H1 (cell line): ENCODE measurements at regions not wholly inside any gene's neighbourhood (a gene's known extent, or its start where the extent isn't known, plus 50 kb on each side); places are given as distances from the start of the nearest gene placed in this dataset.
"Not testable (repeated sequence)": the region's sequence is repeated elsewhere in the genome, so short reads cannot be mapped to it uniquely, and the experiment has no call there.

Experiments
- CTCF ChIA-PET: fragments of 300-600 bp; sonication (Branson Sonifier 250); formaldehyde crosslinking; loops from one replicate; lab custom pipeline; 2021; ENCODE audit not compliant: partially characterized antibody; lab: Charles Lee
- POLR2A ChIA-PET: fragments of 300-600 bp; sonication (Branson Sonifier 250); formaldehyde crosslinking; loops from one replicate; lab custom pipeline; 2021; ENCODE audit warnings: inconsistent platforms; ENCODE audit not compliant: partially characterized antibody; lab: Charles Lee
- DNase-seq, 2 experiments: peaks; one replicate each; pipeline versions ENCODE4 v3.0.0 to v3.0.0-alpha.2; 2010 to 2022; ENCODE audit warnings: low spot score in 2 of 2, low read depth in 1 of 2, mixed read lengths in 1 of 2
- FAIRE-seq: peaks from 2 replicates; lab custom pipeline; 2011; peaks lifted over from hg19 to GRCh38; lab: Jason Lieb, UNC
- H2AFZ ChIP-seq: 2 replicates; pipeline ENCODE4 v1.8.1; 2012; ENCODE audit warnings: low read length, inconsistent platforms
- H2AK5ac ChIP-seq: 2 replicates; pipeline ENCODE4 v1.6.1; 2013; ENCODE audit warnings: low read depth, low read length
- H2BK120ac ChIP-seq: replicated peaks from 2 replicates; pipeline ENCODE3; 2013; ENCODE audit warnings: low read depth, low read length, inconsistent platforms
- H2BK12ac ChIP-seq: 2 replicates; pipeline ENCODE4 v1.6.1; 2013; ENCODE audit warnings: low read depth, low read length
- H2BK15ac ChIP-seq: 2 replicates; pipeline ENCODE4 v1.6.1; 2013; ENCODE audit warnings: low read length
- H2BK20ac ChIP-seq: 2 replicates; pipeline ENCODE4 v1.6.1; 2013; ENCODE audit warnings: low read length
- H2BK5ac ChIP-seq: 2 replicates; pipeline ENCODE4 v1.6.1; 2013; ENCODE audit warnings: low read depth, low read length
- H3K14ac ChIP-seq: 2 replicates; pipeline ENCODE4 v1.6.1; 2013; ENCODE audit warnings: inconsistent platforms; ENCODE audit not compliant: insufficient read length
- H3K18ac ChIP-seq: 2 replicates; pipeline ENCODE4 v1.6.1; 2013; ENCODE audit warnings: low read length; ENCODE audit errors: extremely low read depth
- H3K23ac ChIP-seq: 2 replicates; pipeline ENCODE4 v1.6.1; 2013; ENCODE audit warnings: inconsistent platforms; ENCODE audit not compliant: insufficient read length
- H3K23me2 ChIP-seq: 2 replicates; pipeline ENCODE4 v1.6.1; 2013; ENCODE audit warnings: low read depth, low read length
- H3K27ac ChIP-seq: 2 replicates; pipeline ENCODE4 v1.6.1; 2011; ENCODE audit warnings: low read depth, low read length, inconsistent platforms
- H3K27me3 ChIP-seq, 4 experiments: replicated peaks in 1 of 4; 1 replicate in 1 of 4; 2 replicates in 3 of 4; pipeline versions ENCODE4 v1.6.1 to v1.8.1; 2011 to 2013; ENCODE audit warnings: low read length in 3 of 4, mild to moderate bottlenecking in 3 of 4, inconsistent platforms in 2 of 4, mixed read lengths in 2 of 4, moderate library complexity in 1 of 4; ENCODE audit not compliant: control insufficient read depth in 3 of 4, insufficient read depth in 3 of 4; ENCODE audit errors: extremely low read depth in 1 of 4
- H3K36me3 ChIP-seq, 4 experiments: 2 replicates each; pipeline versions ENCODE4 v1.6.1 to v1.8.1; 2011 to 2013; ENCODE audit warnings: mild to moderate bottlenecking in 4 of 4, low read length in 3 of 4, moderate library complexity in 2 of 4, control low read depth in 1 of 4, inconsistent platforms in 1 of 4; ENCODE audit not compliant: insufficient read depth in 4 of 4, control insufficient read depth in 2 of 4
- H3K4ac ChIP-seq: replicated peaks from 2 replicates; pipeline ENCODE3; 2013; ENCODE audit warnings: low read length, low read depth, mixed read lengths, inconsistent platforms; ENCODE audit not compliant: insufficient read length
- H3K4me1 ChIP-seq, 4 experiments: replicated peaks in 1 of 4; 1 replicate in 1 of 4; 2 replicates in 3 of 4; pipeline versions ENCODE4 v1.6.1 to v1.8.1; 2011 to 2013; ENCODE audit warnings: low read length in 3 of 4, inconsistent platforms in 2 of 4, mixed read lengths in 1 of 4; ENCODE audit not compliant: insufficient read depth in 4 of 4, control insufficient read depth in 3 of 4
- H3K4me2 ChIP-seq, 2 experiments: 2 replicates each; pipeline versions ENCODE4 v1.6.1 to v1.8.1; 2011 to 2013; ENCODE audit warnings: low read depth in 2 of 2, low read length in 2 of 2, control low read depth in 1 of 2, inconsistent platforms in 1 of 2, mild to moderate bottlenecking in 1 of 2; ENCODE audit not compliant: insufficient read depth in 1 of 2
- H3K4me3 ChIP-seq, 4 experiments: fragments of 200-600, 300-600 bp in 1 of 4; sonication (generic), shearing (Covaris generic), sonication (Bioruptor Twin) in 1 of 4; 2 replicates each; pipeline versions ENCODE4 v1.5.1 to v1.8.1; 2011 to 2016; ENCODE audit warnings: low read length in 4 of 4, low read depth in 3 of 4, control low read depth in 2 of 4, inconsistent platforms in 2 of 4, mild to moderate bottlenecking in 2 of 4, mixed read lengths in 1 of 4, moderate library complexity in 1 of 4; ENCODE audit not compliant: insufficient read depth in 2 of 4; ENCODE audit errors: extremely low read depth in 1 of 4
- H3K56ac ChIP-seq: replicated peaks from 2 replicates; pipeline ENCODE3; 2013; ENCODE audit warnings: low read depth, mild to moderate bottlenecking, mixed read lengths, low read length, inconsistent platforms; ENCODE audit not compliant: insufficient read length
- H3K79me1 ChIP-seq: 2 replicates; pipeline ENCODE4 v1.6.1; 2013; ENCODE audit warnings: low read depth, low read length, control low read depth
- H3K79me2 ChIP-seq, 2 experiments: 2 replicates each; pipeline versions ENCODE4 v1.6.1 to v1.8.1; 2012 to 2013; ENCODE audit warnings: low read length in 2 of 2, mild to moderate bottlenecking in 2 of 2, inconsistent platforms in 1 of 2; ENCODE audit not compliant: insufficient read depth in 2 of 2, control insufficient read depth in 1 of 2
- H3K9ac ChIP-seq, 4 experiments: replicated peaks in 1 of 4; 1 replicate in 1 of 4; 2 replicates in 3 of 4; pipeline versions ENCODE4 v1.6.1 to v1.8.1; 2011 to 2013; ENCODE audit warnings: low read depth in 3 of 4, low read length in 3 of 4, control low read depth in 2 of 4, mild to moderate bottlenecking in 2 of 4, moderate library complexity in 2 of 4, inconsistent platforms in 1 of 4; ENCODE audit errors: extremely low read depth in 1 of 4
- H3K9me3 ChIP-seq, 2 experiments: 2 replicates each; pipeline versions ENCODE4 v1.6.1 to v1.8.1; 2012 to 2013; ENCODE audit warnings: mild to moderate bottlenecking in 2 of 2, moderate library complexity in 2 of 2, control low read depth in 1 of 2, inconsistent platforms in 1 of 2, low read depth in 1 of 2, low read length in 1 of 2, mixed read lengths in 1 of 2; ENCODE audit not compliant: insufficient read depth in 2 of 2
- H4K20me1 ChIP-seq, 2 experiments: replicated peaks in 1 of 2; 2 replicates each; pipeline versions ENCODE3 to v1.8.1; 2011 to 2013; ENCODE audit warnings: inconsistent platforms in 2 of 2, low read length in 2 of 2, mild to moderate bottlenecking in 1 of 2; ENCODE audit not compliant: insufficient read depth in 2 of 2, control insufficient read depth in 1 of 2
- H4K5ac ChIP-seq: 2 replicates; pipeline ENCODE4 v1.6.1; 2013; ENCODE audit warnings: low read length, low read depth, mixed read lengths, inconsistent platforms; ENCODE audit not compliant: insufficient read length
- H4K8ac ChIP-seq: 2 replicates; pipeline ENCODE4 v1.8.0; 2013; ENCODE audit warnings: mild to moderate bottlenecking, moderate library complexity, low read length, inconsistent platforms; ENCODE audit not compliant: insufficient read depth; ENCODE audit errors: extremely low read depth
- H4K91ac ChIP-seq: replicated peaks from 2 replicates; pipeline ENCODE3; 2013; ENCODE audit warnings: low read length, mixed read lengths, inconsistent platforms; ENCODE audit not compliant: insufficient read length
- WGBS, 2 experiments: shearing (Covaris generic) in 1 of 2; methylation state at CpG; one replicate each; pipeline versions ENCODE4 v1.1.6 to v1.1.7; 2013 to 2015; ENCODE audit warnings: low lambda C conversion rate in 2 of 2, mixed read lengths in 2 of 2, inconsistent platforms in 1 of 2, low coverage in 1 of 2, missing lambda C conversion rate in 1 of 2; ENCODE audit not compliant: insufficient replicate concordance in 2 of 2, insufficient coverage in 1 of 2, insufficient read length in 1 of 2; ENCODE audit errors: extremely low coverage in 1 of 2, missing lambda C conversion rate in 1 of 2; 5-methylcytosine and 5-hydroxymethylcytosine counted together

GRCh38 chr2:92075363-92075762 is 2795.9 kb upstream of the TEKT4 start:
- H3K27me3 ChIP-seq, H3K27ac ChIP-seq, DNase-seq, H2BK5ac ChIP-seq, H3K23me2 ChIP-seq, H3K4me3 ChIP-seq, H2BK20ac ChIP-seq, H3K79me1 ChIP-seq, H4K91ac ChIP-seq, H3K36me3 ChIP-seq, H3K14ac ChIP-seq, H3K56ac ChIP-seq, POLR2A ChIA-PET, H2BK12ac ChIP-seq, FAIRE-seq, H3K79me2 ChIP-seq, H2BK15ac ChIP-seq, H3K4me2 ChIP-seq, H4K5ac ChIP-seq, H3K18ac ChIP-seq, H3K4me1 ChIP-seq, H3K4ac ChIP-seq, H3K9ac ChIP-seq, H4K20me1 ChIP-seq, H3K23ac ChIP-seq, H2BK120ac ChIP-seq, H2AFZ ChIP-seq, H4K8ac ChIP-seq, CTCF ChIA-PET, H2AK5ac ChIP-seq: not testable (repeated sequence)
- 75% methylated on average over 2 of the region's 2 CpGs; no CpG with 5 or more reads in 1 of the 2 experiments for WGBS, 2 experiments
- peaks cover 6 to 34% of the 10 kb centered on the region in 2 experiments; a peak in 3 of 4 replicates for H3K9me3 ChIP-seq
